GM23248 (cell line): ENCODE measurements at regions not wholly inside any gene's neighbourhood (a gene's known extent, or its start where the extent isn't known, plus 50 kb on each side); places are given as distances from the start of the nearest gene placed in this dataset.
"Not testable (repeated sequence)": the region's sequence is repeated elsewhere in the genome, so short reads cannot be mapped to it uniquely, and the experiment has no call there.

Experiments used
- EZH2 ChIP-seq: fragments of 200-600 bp; sonication (generic); IDR thresholded peaks from 2 replicates; pipeline ENCODE4 v1.6.1; 2018; ENCODE audit warnings: antibody characterized with exemption, mild to moderate bottlenecking; ENCODE audit not compliant: insufficient read depth, poor library complexity, severe bottlenecking
- EZH2phosphoT487 ChIP-seq: fragments of 200-600 bp; sonication (generic); IDR thresholded peaks from 2 replicates; pipeline ENCODE4 v1.6.1; 2018; ENCODE audit warnings: antibody characterized with exemption, moderate library complexity, mild to moderate bottlenecking, low read depth; ENCODE audit not compliant: insufficient read depth

GRCh38 chr3:73153057-73153456, 91.6 kb downstream of the EBLN2 start:
- not testable (repeated sequence) for TF ChIP-seq EZH2, EZH2phosphoT487
